Right atrium auricular region (tissue), 2 donors: ENCODE measurements at regions not wholly inside any gene's neighbourhood (a gene's known extent, or its start where the extent isn't known, plus 50 kb on each side); places are given as distances from the start of the nearest gene placed in this dataset.

Experiments
- DNase-seq: peaks from one replicate; pipeline ENCODE4 v3.0.0-alpha.2; 2019; ENCODE audit warnings: low spot score
- H3K27ac ChIP-seq, 2 donors: fragments of 200-600 bp; sonication (generic); 1 replicate in 1 of 2; 2 replicates in 1 of 2; pipeline ENCODE4 v1.5.1; 2016 to 2019
- H3K27me3 ChIP-seq, 2 donors: fragments of 200-600 bp; sonication (generic); one replicate each; pipeline versions ENCODE4 v1.5.1 to v1.6.0; 2017 to 2019
- H3K36me3 ChIP-seq: fragments of 200-600 bp; sonication (generic); one replicate; pipeline ENCODE4 v1.5.1; 2016
- H3K4me1 ChIP-seq, 2 donors: fragments of 200-600 bp; sonication (generic); one replicate each; pipeline versions ENCODE4 v1.5.1 to v1.6.0; 2017 to 2019
- H3K4me3 ChIP-seq, 2 donors: fragments of 200-600 bp; sonication (generic); 1 replicate in 1 of 2; 2 replicates in 1 of 2; pipeline ENCODE4 v1.5.1; 2017 to 2019; ENCODE audit warnings: mild to moderate bottlenecking in 1 of 2, moderate library complexity in 1 of 2
- H3K9me3 ChIP-seq, 2 donors: fragments of 200-600 bp; sonication (generic); one replicate each; pipeline ENCODE4 v1.5.1; 2019
- TF ChIP-seq, protein P1 (sequence below), 2 donors: fragments of 200-600 bp; sonication (generic); IDR thresholded peaks; one replicate each; pipeline ENCODE4 v1.5.1; 2019; ENCODE audit warnings: antibody characterized with exemption in 2 of 2

DNA sequence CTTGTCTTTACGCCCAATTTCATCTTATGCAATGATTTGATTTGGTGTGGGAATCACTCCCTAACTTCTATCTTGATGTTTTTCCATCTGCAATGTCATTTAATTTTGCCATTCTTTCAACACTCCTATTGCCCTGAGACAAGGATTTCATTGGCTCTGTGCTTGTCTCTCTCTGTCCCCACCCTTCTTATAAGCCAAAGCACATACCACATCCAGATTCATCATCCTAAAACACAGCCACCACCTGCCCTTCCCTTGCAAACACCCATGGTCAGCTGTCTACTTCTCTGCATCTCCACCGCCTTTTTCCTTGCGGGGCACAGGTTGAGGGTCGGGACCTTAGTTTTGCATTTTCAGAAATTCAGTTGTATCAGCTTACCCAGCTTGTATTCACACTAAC lies 225.8 kb upstream of the SOX21 start:
- peaks cover 0 to 4% of the 10 kb centered on the region in 2 donors for H3K9me3 ChIP-seq
- no peaks in the 10 kb centered on the region for H3K27me3 ChIP-seq
- no peak overlapping the region for H3K4me3 ChIP-seq
- H3K27ac ChIP-seq = no peak overlapping the region
- DNase-seq = no peak
- H3K4me1 ChIP-seq = no peaks in the 10 kb centered on the region
- H3K36me3 ChIP-seq = no peaks in the 10 kb centered on the region
- TF ChIP-seq, protein P1, sequence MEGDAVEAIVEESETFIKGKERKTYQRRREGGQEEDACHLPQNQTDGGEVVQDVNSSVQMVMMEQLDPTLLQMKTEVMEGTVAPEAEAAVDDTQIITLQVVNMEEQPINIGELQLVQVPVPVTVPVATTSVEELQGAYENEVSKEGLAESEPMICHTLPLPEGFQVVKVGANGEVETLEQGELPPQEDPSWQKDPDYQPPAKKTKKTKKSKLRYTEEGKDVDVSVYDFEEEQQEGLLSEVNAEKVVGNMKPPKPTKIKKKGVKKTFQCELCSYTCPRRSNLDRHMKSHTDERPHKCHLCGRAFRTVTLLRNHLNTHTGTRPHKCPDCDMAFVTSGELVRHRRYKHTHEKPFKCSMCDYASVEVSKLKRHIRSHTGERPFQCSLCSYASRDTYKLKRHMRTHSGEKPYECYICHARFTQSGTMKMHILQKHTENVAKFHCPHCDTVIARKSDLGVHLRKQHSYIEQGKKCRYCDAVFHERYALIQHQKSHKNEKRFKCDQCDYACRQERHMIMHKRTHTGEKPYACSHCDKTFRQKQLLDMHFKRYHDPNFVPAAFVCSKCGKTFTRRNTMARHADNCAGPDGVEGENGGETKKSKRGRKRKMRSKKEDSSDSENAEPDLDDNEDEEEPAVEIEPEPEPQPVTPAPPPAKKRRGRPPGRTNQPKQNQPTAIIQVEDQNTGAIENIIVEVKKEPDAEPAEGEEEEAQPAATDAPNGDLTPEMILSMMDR (IDR thresholded peaks at IDR 0.05) = no peak

DNA sequence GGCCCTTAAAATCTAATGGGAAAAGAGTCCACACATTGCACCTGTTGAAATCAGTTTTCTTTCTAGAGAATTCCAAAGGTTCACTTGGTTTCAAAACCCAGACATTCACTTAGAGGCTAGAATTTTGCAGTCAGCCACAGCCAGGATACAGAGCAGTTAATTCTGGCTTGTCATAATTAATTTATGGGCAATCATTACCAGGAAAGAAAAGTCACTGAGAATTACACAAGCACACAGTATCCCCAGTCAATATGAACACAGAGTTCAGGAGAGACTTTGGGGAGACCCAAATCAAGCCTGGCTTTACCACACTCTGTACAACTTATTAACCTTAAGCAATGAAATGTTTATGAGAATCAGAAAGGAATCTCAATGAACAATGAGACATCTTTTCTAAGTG lies 224.3 kb upstream of the SOX21 start:
- H3K9me3 ChIP-seq = peaks cover 0 to 4% of the 10 kb centered on the region in 2 donors
- no peak overlapping the region for H3K27ac ChIP-seq
- H3K4me1 ChIP-seq = no peaks in the 10 kb centered on the region
- no peaks in the 10 kb centered on the region for H3K36me3 ChIP-seq
- TF ChIP-seq, protein P1 (IDR thresholded peaks at IDR 0.05) = no peak
- DNase-seq = no peak
- H3K4me3 ChIP-seq = no peak overlapping the region
- H3K27me3 ChIP-seq = no peaks in the 10 kb centered on the region

DNA sequence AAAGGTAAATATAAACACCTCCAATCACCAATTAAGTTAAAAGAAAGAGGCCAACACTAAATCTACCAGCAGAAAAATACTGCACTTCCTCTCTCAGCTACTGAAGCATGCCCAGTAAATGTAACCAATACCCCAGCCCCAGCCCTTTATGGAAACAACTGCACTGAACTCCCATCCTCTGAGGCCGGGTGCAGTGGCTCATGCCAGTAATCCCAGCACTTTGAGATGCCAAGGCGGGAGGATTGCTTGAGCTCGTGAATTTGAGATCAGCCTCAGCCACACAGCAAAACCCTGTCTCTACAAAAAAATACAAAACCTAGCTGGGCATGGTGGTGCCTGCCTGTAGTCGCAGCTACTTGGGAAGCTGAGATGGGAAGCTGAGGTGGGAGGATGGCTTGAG lies 221.6 kb upstream of the SOX21 start:
- Histone ChIP-seq H3K9me3 (peaks cover 0 to 4% of the 10 kb centered on the region in 2 donors), H3K4me3 (no peak overlapping the region), H3K27me3 (no peaks in the 10 kb centered on the region), H3K36me3 (no peaks in the 10 kb centered on the region), H3K27ac (no peak overlapping the region), H3K4me1 (no peaks in the 10 kb centered on the region)
- DNase-seq = no peak
- TF ChIP-seq, protein P1 (IDR thresholded peaks at IDR 0.05) = no peak

DNA sequence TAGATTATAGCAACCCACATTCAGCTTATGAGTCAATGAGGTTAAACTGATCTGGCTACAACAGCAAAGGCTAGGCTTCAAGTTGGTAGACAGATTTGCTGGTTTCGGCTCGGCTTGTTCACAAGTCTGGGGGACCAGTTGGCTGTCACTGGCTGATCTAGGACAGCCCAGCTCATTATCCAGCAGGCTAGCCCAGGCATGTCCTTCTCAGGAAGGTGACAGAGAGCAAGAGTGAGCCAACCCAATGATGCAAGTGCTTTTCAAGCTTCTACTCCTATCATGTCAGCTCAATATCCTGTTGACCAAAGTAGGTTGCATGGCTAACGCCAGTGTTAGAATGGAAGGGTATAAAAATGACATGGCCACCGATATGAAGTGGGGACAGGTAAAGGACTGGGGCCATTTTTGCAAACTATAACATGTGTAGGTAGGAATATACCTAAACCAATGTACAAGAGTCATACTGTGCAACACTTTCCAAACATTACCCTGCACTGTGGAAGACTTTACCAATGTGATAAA lies 220.9 kb upstream of the SOX21 start:
- TF ChIP-seq, protein P1 (IDR thresholded peaks at IDR 0.05) = no peak
- Histone ChIP-seq H3K9me3 (peaks cover 0 to 4% of the 10 kb centered on the region in 2 donors), H3K27ac (no peak overlapping the region), H3K4me3 (no peak overlapping the region), H3K27me3 (no peaks in the 10 kb centered on the region), H3K4me1 (no peaks in the 10 kb centered on the region), H3K36me3 (no peaks in the 10 kb centered on the region)
- DNase-seq = no peak

DNA sequence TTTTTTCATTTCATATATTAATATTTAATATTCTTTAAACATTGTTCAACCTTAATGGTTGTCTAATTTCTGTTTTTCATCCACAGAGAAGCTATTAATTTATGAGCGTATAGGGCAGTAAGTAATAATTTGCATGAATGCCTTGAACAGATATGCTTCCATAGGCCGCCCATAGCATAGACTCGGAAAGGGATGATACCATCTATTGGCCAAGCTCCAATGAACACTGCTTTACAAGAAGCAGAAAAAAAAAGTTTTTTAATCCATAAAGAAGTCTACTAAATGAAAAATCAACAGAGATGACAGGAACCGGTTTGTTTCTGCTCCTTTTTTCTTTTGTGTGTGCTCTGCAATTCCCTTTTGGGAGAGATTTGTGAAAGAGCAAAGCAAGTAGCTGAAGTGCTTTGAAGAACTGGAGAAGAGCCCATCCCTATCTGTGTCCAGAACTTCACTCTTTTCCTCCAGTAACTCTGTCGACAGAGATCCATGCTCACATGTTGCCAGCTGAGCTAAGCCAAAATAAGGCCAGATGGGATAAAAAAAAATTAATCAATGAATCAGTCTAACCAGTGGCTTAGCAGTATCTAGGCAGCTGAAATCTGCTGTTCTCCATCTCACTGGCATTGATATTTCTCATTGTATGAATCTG lies 215.9 kb upstream of the SOX21 start:
- Histone ChIP-seq H3K4me1 (no peaks in the 10 kb centered on the region), H3K27me3 (no peaks in the 10 kb centered on the region), H3K36me3 (no peaks in the 10 kb centered on the region), H3K4me3 (no peak overlapping the region), H3K27ac (no peak overlapping the region), H3K9me3 (no peaks in the 10 kb centered on the region)
- TF ChIP-seq, protein P1 (IDR thresholded peaks at IDR 0.05) = no peak
- DNase-seq = no peak

DNA sequence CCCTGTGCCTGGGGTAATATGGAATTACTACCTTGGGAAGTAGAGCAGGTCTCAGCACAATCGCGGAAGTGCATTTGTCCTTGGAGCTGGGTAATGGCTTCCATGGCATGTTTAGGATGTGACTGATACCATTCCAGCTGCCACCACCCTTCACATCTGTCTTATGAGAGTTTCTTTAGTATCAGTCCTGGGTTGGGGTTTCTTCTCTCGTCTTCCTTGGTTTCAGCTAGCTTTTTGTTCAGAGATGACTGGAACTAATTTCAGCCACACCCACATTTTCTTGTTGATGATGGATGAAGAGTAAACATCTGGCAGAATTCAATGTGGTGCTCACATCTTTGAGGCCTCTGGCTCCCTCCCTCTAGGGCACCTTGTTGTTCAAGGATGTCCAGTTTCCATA lies 212.9 kb upstream of the SOX21 start:
- Histone ChIP-seq H3K36me3 (no peaks in the 10 kb centered on the region), H3K9me3 (no peaks in the 10 kb centered on the region), H3K4me3 (no peak overlapping the region), H3K4me1 (no peaks in the 10 kb centered on the region), H3K27me3 (no peaks in the 10 kb centered on the region), H3K27ac (no peak overlapping the region)
- TF ChIP-seq, protein P1 (IDR thresholded peaks at IDR 0.05) = no peak
- DNase-seq = no peak
